ENCODE measurements at regions not wholly inside any gene's neighbourhood (a gene's known extent, or its start where the extent isn't known, plus 50 kb on each side); places are given as distances from the start of the nearest gene placed in this dataset.

DNA sequence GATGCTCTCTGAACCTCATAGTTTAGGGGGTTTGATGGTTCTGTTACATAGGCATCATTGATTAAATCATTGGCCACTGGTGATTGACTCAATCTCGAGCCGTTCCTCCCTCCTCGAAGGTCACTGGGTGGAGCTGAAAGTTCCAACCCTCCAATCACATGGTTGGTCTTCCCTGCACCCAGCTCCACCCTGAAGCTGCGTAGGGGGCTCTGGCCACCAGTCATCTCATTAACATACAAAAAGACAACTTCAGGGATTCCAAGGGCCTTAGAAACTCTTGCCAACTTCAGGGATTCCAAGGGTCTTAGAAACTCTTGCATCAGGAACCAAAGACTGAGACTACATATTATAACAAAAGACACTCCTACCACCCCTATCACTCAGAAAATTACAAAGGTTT is 306.5 kb upstream of the TNRC6C start:
- Histone ChIP-seq H3K9me3 (peaks cover 0 to 6% (median 0%) of the 10 kb centered on the region in 12 donors), H3K4me3 (no peak overlapping the region), H3K4me1 (no peaks in the 10 kb centered on the region), H3K27me3 (peaks cover 0 to 10% (median 0%) of the 10 kb centered on the region in 9 donors), H3K27ac (no peak overlapping the region), H3K36me3 (no peaks in the 10 kb centered on the region)
- no peak for ATAC-seq
- intact Hi-C loops (cut with DNase I) = no loop called here
- WGBS, 4 donors = 79 to 88% (median 81%) methylated on average over 4 of the region's 4 CpGs
- no peak for DNase-seq
- no peak for TF ChIP-seq POLR2A (IDR thresholded peaks at IDR 0.05)
- TF ChIP-seq, protein P1, sequence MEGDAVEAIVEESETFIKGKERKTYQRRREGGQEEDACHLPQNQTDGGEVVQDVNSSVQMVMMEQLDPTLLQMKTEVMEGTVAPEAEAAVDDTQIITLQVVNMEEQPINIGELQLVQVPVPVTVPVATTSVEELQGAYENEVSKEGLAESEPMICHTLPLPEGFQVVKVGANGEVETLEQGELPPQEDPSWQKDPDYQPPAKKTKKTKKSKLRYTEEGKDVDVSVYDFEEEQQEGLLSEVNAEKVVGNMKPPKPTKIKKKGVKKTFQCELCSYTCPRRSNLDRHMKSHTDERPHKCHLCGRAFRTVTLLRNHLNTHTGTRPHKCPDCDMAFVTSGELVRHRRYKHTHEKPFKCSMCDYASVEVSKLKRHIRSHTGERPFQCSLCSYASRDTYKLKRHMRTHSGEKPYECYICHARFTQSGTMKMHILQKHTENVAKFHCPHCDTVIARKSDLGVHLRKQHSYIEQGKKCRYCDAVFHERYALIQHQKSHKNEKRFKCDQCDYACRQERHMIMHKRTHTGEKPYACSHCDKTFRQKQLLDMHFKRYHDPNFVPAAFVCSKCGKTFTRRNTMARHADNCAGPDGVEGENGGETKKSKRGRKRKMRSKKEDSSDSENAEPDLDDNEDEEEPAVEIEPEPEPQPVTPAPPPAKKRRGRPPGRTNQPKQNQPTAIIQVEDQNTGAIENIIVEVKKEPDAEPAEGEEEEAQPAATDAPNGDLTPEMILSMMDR (IDR thresholded peaks at IDR 0.05) = no peak

DNA sequence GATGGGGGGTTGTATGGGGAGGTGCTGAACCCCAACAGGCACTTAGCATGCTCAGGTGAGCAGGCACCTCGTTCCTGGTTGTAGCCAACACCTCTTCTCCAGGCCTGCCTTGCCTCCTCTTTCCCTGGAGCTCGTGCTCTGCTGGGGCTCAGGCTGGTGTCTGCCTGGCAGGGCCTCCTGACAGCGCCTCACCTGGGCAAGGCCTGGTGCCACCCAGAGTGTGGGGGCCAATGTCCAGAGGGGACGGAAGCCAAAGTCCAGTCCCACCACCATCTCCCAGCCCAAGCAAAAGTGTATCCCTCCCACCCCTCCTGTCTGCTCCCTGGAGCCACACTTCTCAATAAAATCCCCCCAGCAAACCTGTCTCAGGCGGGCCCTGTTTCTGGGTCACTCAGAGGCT is 304.2 kb upstream of the TNRC6C start:
- H3K4me3 ChIP-seq = no peak overlapping the region
- no peak for TF ChIP-seq POLR2A (IDR thresholded peaks at IDR 0.05)
- peaks cover 0 to 16% (median 2%) of the 10 kb centered on the region in 12 donors for H3K9me3 ChIP-seq
- DNase-seq (no peak), ATAC-seq (no peak)
- 83 to 93% (median 88%) methylated on average over 3 to 5 of the region's 5 CpGs for WGBS, 4 donors
- intact Hi-C loops (cut with DNase I) = no loop called here
- H3K27me3 ChIP-seq = peaks cover 0 to 10% (median 0%) of the 10 kb centered on the region in 9 donors
- H3K27ac ChIP-seq = no peak overlapping the region
- H3K36me3 ChIP-seq = no peaks in the 10 kb centered on the region
- no peaks in the 10 kb centered on the region for H3K4me1 ChIP-seq

DNA sequence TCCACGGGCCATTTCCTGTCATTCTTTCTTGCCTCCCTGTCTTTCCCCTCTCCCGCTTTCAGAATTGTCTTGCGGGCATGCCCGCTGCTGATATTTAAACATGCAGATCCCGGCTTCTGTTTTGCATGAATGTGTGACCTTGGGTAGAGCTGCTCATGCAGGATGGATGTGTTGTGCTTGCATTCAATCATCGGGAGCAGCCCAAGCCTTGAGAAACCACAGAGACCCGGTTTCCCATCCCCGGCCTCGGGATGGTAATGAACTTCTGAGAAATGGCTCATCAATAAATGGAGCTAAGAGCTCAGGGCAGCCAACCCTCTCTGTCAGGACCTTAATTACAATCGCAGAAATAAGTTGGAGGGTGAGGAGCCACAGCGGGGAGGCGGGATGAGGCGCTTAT is 303.7 kb upstream of the TNRC6C start:
- TF ChIP-seq, protein P1 (IDR thresholded peaks at IDR 0.05) = no peak
- TF ChIP-seq POLR2A (IDR thresholded peaks at IDR 0.05) = no peak
- peaks cover 0 to 10% (median 0%) of the 10 kb centered on the region in 9 donors for H3K27me3 ChIP-seq
- DNase-seq (no peak), ATAC-seq (no peak)
- no peaks in the 10 kb centered on the region for H3K36me3 ChIP-seq
- peaks cover 0 to 15% (median 2%) of the 10 kb centered on the region in 12 donors for H3K9me3 ChIP-seq
- no peaks in the 10 kb centered on the region for H3K4me1 ChIP-seq
- 59 to 75% (median 67%) methylated on average over 13 of the region's 13 CpGs for WGBS, 4 donors
- no peak overlapping the region for H3K27ac ChIP-seq
- H3K4me3 ChIP-seq = no peak overlapping the region
- intact Hi-C loops (cut with DNase I) = no loop called here

DNA sequence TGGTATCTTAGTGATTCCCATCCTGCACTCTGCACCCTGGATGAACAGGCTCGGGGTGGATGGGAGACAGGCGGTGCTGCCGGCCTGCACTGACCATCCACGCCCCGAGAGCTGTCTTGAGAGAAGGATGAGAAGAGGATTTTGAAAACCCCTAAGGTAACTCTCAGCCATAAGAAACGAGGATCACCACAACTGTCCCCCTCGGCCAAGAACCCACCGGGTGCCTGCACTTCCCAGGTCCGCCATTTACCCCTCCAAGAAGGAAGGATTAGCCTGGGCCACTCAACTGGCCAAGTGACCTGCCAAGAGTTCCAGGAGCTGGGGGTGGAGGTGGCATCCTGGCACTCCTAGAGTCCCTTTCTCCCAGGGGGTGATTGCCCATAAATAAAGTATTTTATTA is 302.4 kb upstream of the TNRC6C start:
- ATAC-seq = no peak
- Histone ChIP-seq H3K4me3 (no peak overlapping the region), H3K36me3 (no peaks in the 10 kb centered on the region), H3K27me3 (peaks cover 0 to 10% (median 0%) of the 10 kb centered on the region in 9 donors), H3K4me1 (no peaks in the 10 kb centered on the region), H3K9me3 (peaks cover 0 to 15% (median 2%) of the 10 kb centered on the region in 12 donors), H3K27ac (no peak overlapping the region)
- no peak for DNase-seq
- WGBS, 4 donors = 81 to 87% (median 83%) methylated on average over 4 to 9 of the region's 9 CpGs
- TF ChIP-seq POLR2A (IDR thresholded peaks at IDR 0.05) = no peak
- TF ChIP-seq, protein P1 (IDR thresholded peaks at IDR 0.05) = no peak
- intact Hi-C loops (cut with DNase I) = no loop called here

DNA sequence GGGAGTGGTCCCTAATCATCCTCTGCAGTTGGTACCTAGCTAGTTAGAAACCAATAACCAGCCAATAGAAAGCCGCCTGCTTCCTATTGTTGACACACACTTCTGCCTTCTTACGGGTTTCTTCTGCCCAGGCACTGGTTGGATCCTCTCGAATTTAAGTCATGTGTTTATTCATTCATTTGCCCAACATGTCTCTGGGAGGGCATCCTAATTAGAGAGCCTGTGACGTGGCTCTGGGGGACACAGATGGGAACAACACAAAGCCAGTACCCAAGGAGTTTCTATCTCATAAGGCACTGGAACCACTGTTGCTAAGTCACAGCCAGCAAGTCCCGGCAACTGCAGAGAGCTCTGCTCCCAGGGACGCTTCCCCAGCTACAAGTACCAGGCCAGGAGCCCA is 300.7 kb upstream of the TNRC6C start:
- Histone ChIP-seq H3K27ac (no peak overlapping the region), H3K27me3 (peaks cover 0 to 10% (median 0%) of the 10 kb centered on the region in 9 donors), H3K4me3 (no peak overlapping the region), H3K4me1 (no peaks in the 10 kb centered on the region), H3K36me3 (no peaks in the 10 kb centered on the region), H3K9me3 (peaks cover 0 to 15% (median 2%) of the 10 kb centered on the region in 12 donors)
- WGBS, 4 donors = 82 to 87% (median 85%) methylated on average over 6 of the region's 6 CpGs
- intact Hi-C loops (cut with DNase I) = no loop called here
- DNase-seq (no peak), ATAC-seq (no peak)
- TF ChIP-seq, protein P1 (IDR thresholded peaks at IDR 0.05) = no peak
- TF ChIP-seq POLR2A (IDR thresholded peaks at IDR 0.05) = no peak
